Heart right ventricle (tissue), 16 donors: ENCODE measurements at regions not wholly inside any gene's neighbourhood (a gene's known extent, or its start where the extent isn't known, plus 50 kb on each side); places are given as distances from the start of the nearest gene placed in this dataset.
A peak's percentile ranks its signal among the peaks of the same experiment; 100 is the strongest.

Source experiments
- ATAC-seq, 8 donors: fragments of 200-7000 bp; cut with Tn5 transposase; one replicate each; pipeline ENCODE4 v1.9.1; 2020; ENCODE audit warnings: mild to moderate bottlenecking in 8 of 8, moderate library complexity in 8 of 8, moderate number of reproducible peaks in 1 of 8
- DNase-seq, 2 donors: peaks; one replicate each; pipeline ENCODE4 v3.0.0-alpha.2; 2020
- H3K27ac ChIP-seq, 10 donors: fragments of 200-600 bp; sonication (generic) in 2 of 10; one replicate each; pipeline versions ENCODE4 v1.5.0 to v1.8.0; 2020 to 2022; ENCODE audit warnings: mild to moderate bottlenecking in 3 of 10
- H3K27me3 ChIP-seq, 7 donors: fragments of 200-600 bp; one replicate each; pipeline ENCODE4 v1.8.0; 2021 to 2022; ENCODE audit warnings: mild to moderate bottlenecking in 2 of 7
- H3K36me3 ChIP-seq, 9 donors: fragments of 200-600 bp; sonication (generic) in 1 of 9; one replicate each; pipeline versions ENCODE4 v1.5.0 to v1.8.0; 2020 to 2022; ENCODE audit warnings: mild to moderate bottlenecking in 2 of 9
- H3K4me1 ChIP-seq, 9 donors: fragments of 200-600 bp; sonication (generic) in 1 of 9; one replicate each; pipeline versions ENCODE4 v1.5.0 to v1.8.0; 2020 to 2022; ENCODE audit warnings: mild to moderate bottlenecking in 4 of 9
- H3K4me3 ChIP-seq, 10 donors: fragments of 200-600 bp; sonication (generic) in 2 of 10; one replicate each; pipeline versions ENCODE4 v1.5.0 to v1.8.0; 2020 to 2022; ENCODE audit warnings: mild to moderate bottlenecking in 7 of 10, moderate library complexity in 2 of 10
- H3K9me3 ChIP-seq, 11 donors: fragments of 200-600 bp in 10 of 11; sonication (generic) in 2 of 11; one replicate each; pipeline versions ENCODE4 v1.5.0 to v1.8.0; 2013 to 2022; ENCODE audit warnings: mild to moderate bottlenecking in 2 of 11, control low read depth in 1 of 11, moderate library complexity in 1 of 11
- WGBS, 2 donors: extraction: QIAGEN DNeasy Blood & Tissue Kit; methylation state at CpG; one replicate each; pipeline ENCODE4 v1.1.7; 2013; ENCODE audit warnings: inconsistent platforms in 1 of 2; 5-methylcytosine and 5-hydroxymethylcytosine counted together
- intact Hi-C, 10 donors: fragments of 100-400 bp; cut with DNase I; formaldehyde crosslinking; loops; one replicate each; pipeline versions ENCODE4 v1.11.1 to v1.14.2; 2022
- TF ChIP-seq, protein P1 (sequence below), 9 donors: fragments of 200-600 bp; sonication (generic) in 2 of 9; IDR thresholded peaks; one replicate each; pipeline versions ENCODE4 v1.5.0 to v1.8.0; 2021 to 2022; ENCODE audit warnings: antibody characterized with exemption in 9 of 9, mild to moderate bottlenecking in 5 of 9, moderate library complexity in 1 of 9
- donor health status: Arrhythmogenic right ventricular cardiomyopathy.
- donor health status: ischemic (EF 13 %, LVEDD 7.1; RV severe dilation, severe dysfunction).
- donor health status: healthy with polysubstance abuse.
- donor health status: DM: no; HTN: yes; CAD: no.
- donor health status: DM: no; HTN: no; CAD: no.
- donor health status: ischemic (EF 25% LVEDD 6.9; RV normal size, moderate dysfunction).
- donor health status: ischemic (EF 25% LVEDD 5.7; RV mildly dilated, moderate dysfunction).
- donor health status: healthy.
- donor health status: DM: yes; HTN: yes; CAD: no.
- donor health status: Ischemic cardiomyopathy.
- donor health status: ischemic (EF 35%, LVEDD 5.7; RV mildly dilated, moderate dysfunction).
- donor health status: nonischemic (EF 11% LVEDD 7.7; RV severe dilation, severe dysfunction).
- donor health status: DM: yes; HTN: yes; CAD: no.
- donor health status: PGD.
- donor health status: ischemic (EF 29% LVEDD 5.4; RV normal size, mild dysfunction).
- donor health status: nonischemic (EF 23%, LVEDD 6.1; RV moderate dilation, normal function).

DNA sequence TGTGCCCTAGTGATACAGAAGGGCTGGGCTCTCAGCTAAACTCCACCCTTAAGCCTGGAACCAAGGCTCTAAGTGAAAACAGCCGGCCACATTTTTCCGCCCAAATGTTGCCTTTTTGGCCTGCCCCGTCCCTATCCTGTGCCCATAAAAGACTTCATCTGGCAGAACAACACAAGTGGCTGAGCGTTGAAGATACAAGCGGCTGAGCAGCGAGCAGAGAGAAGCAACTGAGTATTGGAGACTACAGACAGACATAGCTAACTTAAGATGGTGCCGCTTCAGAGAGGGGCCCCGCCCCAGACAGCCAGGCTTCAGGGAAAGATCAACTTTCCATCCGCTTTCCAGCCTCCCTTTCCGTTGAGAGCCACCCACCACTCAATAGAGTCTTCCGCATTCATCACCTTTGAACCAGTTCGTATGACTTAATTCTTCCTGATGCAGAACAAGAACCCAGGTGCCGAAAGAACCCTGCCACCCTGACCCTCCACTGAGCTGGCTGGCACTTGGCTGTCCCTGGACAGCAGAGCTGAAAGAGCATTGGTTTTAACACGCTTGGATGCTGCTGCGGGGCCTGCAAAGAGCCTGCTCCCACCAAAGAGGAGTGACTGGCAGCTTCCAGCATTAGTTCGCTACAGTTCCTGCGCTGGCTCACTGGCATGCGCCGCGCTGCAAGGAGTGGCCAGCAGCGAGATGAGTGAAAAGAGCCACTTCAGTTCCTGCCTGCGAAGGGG lies 853.2 kb upstream of the INTU start:
- WGBS, 2 donors, result 87 to 89% methylated on average over 22 of the region's 22 CpGs
- Histone ChIP-seq H3K27me3 (no peaks in the 10 kb centered on the region), H3K4me1 (peaks cover 0 to 23% (median 0%) of the 10 kb centered on the region in 9 donors), H3K27ac (no peak overlapping the region), H3K4me3 (no peak overlapping the region), H3K36me3 (no peaks in the 10 kb centered on the region), H3K9me3 (no peaks in the 10 kb centered on the region)
- intact Hi-C loops, result no loop called here
- DNase-seq, result no peak
- TF ChIP-seq, protein P1, sequence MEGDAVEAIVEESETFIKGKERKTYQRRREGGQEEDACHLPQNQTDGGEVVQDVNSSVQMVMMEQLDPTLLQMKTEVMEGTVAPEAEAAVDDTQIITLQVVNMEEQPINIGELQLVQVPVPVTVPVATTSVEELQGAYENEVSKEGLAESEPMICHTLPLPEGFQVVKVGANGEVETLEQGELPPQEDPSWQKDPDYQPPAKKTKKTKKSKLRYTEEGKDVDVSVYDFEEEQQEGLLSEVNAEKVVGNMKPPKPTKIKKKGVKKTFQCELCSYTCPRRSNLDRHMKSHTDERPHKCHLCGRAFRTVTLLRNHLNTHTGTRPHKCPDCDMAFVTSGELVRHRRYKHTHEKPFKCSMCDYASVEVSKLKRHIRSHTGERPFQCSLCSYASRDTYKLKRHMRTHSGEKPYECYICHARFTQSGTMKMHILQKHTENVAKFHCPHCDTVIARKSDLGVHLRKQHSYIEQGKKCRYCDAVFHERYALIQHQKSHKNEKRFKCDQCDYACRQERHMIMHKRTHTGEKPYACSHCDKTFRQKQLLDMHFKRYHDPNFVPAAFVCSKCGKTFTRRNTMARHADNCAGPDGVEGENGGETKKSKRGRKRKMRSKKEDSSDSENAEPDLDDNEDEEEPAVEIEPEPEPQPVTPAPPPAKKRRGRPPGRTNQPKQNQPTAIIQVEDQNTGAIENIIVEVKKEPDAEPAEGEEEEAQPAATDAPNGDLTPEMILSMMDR (IDR thresholded peaks at IDR 0.05), result no peak
- ATAC-seq, result no peak

DNA sequence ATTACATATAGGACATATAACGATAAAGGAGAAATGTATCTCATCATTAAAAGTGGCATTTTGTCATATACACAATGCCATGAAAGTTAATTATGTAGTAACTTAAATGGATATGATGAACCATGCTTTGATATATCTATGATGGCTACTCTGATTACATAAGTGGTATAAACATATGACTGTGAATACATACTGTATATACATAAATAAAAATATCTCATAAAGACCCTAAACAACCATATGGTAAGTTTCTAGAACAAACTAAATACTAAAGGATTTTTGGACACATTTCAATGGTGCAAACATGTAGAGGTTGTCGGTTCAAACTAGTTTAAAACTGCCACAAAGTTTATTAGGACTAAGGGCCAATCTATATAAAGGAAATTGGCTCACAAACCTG lies 849.6 kb upstream of the INTU start:
- Histone ChIP-seq H3K4me1 (peaks cover 0 to 3% (median 0%) of the 10 kb centered on the region in 9 donors), H3K27ac (no peak overlapping the region), H3K9me3 (no peaks in the 10 kb centered on the region), H3K27me3 (no peaks in the 10 kb centered on the region), H3K36me3 (no peaks in the 10 kb centered on the region), H3K4me3 (no peak overlapping the region)
- 88 to 89% methylated on average over 2 of the region's 2 CpGs for WGBS, 2 donors
- TF ChIP-seq, protein P1 (IDR thresholded peaks at IDR 0.05), result no peak
- ATAC-seq, result no peak
- intact Hi-C loops, result no loop called here
- DNase-seq, result no peak

DNA sequence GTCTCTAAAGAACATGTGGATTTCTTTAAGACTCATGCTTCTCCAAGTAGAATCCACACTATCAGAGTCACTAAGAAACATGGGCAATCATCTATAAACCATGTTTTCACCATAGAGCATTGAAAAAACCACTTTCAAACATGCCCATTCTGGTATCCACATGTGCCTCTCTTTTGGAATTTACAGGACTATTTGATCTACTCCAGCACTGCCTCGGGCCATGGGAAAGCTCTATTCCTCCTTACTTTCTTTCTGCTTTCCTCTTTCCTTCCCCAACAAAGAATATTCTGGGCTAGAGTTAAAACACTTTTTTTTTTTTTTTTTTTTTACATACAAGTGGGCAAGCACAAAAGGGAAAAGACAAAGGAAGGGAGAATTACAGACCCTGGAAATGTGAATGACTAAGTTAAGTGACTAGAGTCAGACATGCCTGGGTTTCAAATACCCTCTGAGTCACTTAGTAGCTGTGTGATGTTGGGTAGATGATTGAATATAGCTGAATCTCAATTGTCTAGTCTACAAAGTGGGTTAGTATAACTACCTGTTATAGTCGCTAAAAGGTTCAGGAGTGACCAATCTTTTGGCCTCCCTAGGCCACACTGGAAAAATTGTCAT lies 847.7 kb upstream of the INTU start:
- TF ChIP-seq, protein P1 (IDR thresholded peaks at IDR 0.05), result no peak

DNA sequence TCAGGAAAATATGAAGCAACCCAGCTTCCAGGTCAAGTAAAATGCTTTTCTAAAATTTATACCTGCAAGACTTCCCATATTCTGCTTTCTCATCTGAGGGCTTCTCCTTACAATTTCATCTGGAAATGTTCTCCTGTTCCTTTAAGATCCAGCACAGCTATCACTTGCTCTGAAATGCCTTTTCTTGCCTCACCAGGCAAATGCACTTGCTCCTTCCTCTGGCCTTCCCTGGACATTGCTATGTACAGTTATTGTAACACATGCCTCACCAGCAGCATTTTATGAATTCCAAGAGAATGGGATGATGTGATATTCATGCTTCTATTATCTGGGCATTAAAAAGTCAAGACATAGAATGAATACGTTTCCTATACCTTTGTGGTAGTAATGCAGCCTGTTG lies 842.1 kb upstream of the INTU start:
- Histone ChIP-seq H3K27me3 (no peaks in the 10 kb centered on the region), H3K9me3 (no peaks in the 10 kb centered on the region), H3K4me3 (no peak overlapping the region), H3K36me3 (no peaks in the 10 kb centered on the region), H3K4me1 (no peaks in the 10 kb centered on the region), H3K27ac (no peak overlapping the region)
- ATAC-seq (peak in 3 of 8 donors; percentile 33 to 56 (median 41)), DNase-seq (no peak)
- intact Hi-C loops, result no loop called here
- TF ChIP-seq, protein P1 (IDR thresholded peaks at IDR 0.05), result peak in 2 of 9 donors; percentile 29 to 39
- 65 to 73% methylated on average over 1 of the region's 1 CpG for WGBS, 2 donors

More for the DNA sequence above, 847.7 kb upstream of the INTU start:
- Histone ChIP-seq H3K27me3 (no peaks in the 10 kb centered on the region), H3K36me3 (no peaks in the 10 kb centered on the region), H3K4me1 (no peaks in the 10 kb centered on the region), H3K27ac (no peak overlapping the region), H3K9me3 (no peaks in the 10 kb centered on the region), H3K4me3 (no peak overlapping the region)
- DNase-seq, result no peak
- ATAC-seq, result no peak
- WGBS, 2 donors, result 93 to 96% methylated on average over 2 of the region's 2 CpGs
- intact Hi-C loops, result no loop called here
